ENCODE measurements at regions not wholly inside any gene's neighbourhood (a gene's known extent, or its start where the extent isn't known, plus 50 kb on each side); places are given as distances from the start of the nearest gene placed in this dataset.

DNA sequence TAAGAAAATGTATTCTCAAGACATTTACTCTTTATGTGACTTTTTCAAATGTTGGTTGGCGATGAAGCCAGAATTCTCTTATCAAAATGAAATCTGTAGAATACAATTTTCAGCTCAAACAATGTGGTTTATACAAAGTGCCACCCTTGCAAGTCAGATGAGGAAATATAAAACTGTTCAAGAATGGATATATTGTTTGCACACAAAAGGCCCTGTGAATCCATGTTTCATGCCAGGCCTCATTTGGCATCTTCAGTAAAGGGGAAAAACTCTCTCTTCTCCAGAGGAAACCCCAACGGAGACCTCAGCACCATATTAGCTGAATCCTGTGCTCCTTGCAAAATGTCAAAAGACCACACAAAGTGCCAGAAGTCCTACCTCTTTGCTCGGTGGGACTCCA lies 310.4 kb downstream of the RRAGC start:
- no peaks in the 10 kb centered on the region for H3K36me3 ChIP-seq (ENCODE audit: control insufficient read depth, low read length)
- no peaks in the 10 kb centered on the region for H3K9me2 ChIP-seq (replicated peaks; ENCODE audit: control insufficient read depth, low read length)

DNA sequence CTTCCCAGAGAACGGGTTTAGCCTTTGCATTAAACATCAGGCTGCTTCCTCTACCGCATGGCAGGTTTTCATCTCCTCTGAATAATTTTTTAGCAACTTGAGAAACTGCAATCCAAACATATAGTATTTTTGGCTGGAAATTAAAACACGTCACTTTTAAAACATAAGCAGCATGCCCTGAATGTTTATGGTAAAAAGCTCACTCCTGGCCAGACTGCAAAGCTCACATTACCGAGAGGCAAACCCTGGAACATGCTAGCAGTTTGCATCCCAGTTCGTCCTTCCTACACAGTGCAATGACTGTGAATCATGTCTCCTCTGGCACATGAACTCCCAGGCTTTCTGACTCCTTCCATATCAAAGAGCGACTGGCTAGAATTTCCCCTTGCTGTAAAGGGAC lies 312.3 kb downstream of the RRAGC start:
- Histone ChIP-seq H3K79me2 (ENCODE audit: control insufficient read depth, low read length) (no peaks in the 10 kb centered on the region), H3K27ac (ENCODE audit: low read depth, low read length) (no peak overlapping the region), H3K27me3 (ENCODE audit: control insufficient read depth, low read length) (peaks cover 17% of the 10 kb centered on the region; the same call in 1 of the 2 replicates), H3F3A (ENCODE audit: control insufficient read depth, insufficient read depth) (no peaks in the 10 kb centered on the region), H3K4me3 (ENCODE audit: low read length) (no peak overlapping the region), H3K36me3 (ENCODE audit: control insufficient read depth, low read length) (no peaks in the 10 kb centered on the region), H3K4me1 (ENCODE audit: control insufficient read depth, low read length) (no peaks in the 10 kb centered on the region), H3K9me3 (ENCODE audit: control insufficient read depth, insufficient read depth, low read length) (no peaks in the 10 kb centered on the region), H3K4me2 (ENCODE audit: low read length) (no peak overlapping the region), H4K20me1 (ENCODE audit: control insufficient read depth, insufficient read depth, low read depth, low read length) (no peaks in the 10 kb centered on the region), H3K9me2 (replicated peaks; ENCODE audit: control insufficient read depth, low read length) (no peaks in the 10 kb centered on the region)
- TF ChIP-seq, protein P1, sequence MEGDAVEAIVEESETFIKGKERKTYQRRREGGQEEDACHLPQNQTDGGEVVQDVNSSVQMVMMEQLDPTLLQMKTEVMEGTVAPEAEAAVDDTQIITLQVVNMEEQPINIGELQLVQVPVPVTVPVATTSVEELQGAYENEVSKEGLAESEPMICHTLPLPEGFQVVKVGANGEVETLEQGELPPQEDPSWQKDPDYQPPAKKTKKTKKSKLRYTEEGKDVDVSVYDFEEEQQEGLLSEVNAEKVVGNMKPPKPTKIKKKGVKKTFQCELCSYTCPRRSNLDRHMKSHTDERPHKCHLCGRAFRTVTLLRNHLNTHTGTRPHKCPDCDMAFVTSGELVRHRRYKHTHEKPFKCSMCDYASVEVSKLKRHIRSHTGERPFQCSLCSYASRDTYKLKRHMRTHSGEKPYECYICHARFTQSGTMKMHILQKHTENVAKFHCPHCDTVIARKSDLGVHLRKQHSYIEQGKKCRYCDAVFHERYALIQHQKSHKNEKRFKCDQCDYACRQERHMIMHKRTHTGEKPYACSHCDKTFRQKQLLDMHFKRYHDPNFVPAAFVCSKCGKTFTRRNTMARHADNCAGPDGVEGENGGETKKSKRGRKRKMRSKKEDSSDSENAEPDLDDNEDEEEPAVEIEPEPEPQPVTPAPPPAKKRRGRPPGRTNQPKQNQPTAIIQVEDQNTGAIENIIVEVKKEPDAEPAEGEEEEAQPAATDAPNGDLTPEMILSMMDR (IDR thresholded peaks at IDR 0.05; ENCODE audit: low read depth, low read length, poor library complexity, severe bottlenecking) = no peak
- TF ChIP-seq EZH2phosphoT487 (IDR thresholded peaks at IDR 0.05; ENCODE audit: borderline replicate concordance, low read length) = no peak

More for the DNA sequence above, 310.4 kb downstream of the RRAGC start:
- H3F3A ChIP-seq (ENCODE audit: control insufficient read depth, insufficient read depth) = no peaks in the 10 kb centered on the region
- no peaks in the 10 kb centered on the region for H3K9me3 ChIP-seq (ENCODE audit: control insufficient read depth, insufficient read depth, low read length)
- no peaks in the 10 kb centered on the region for H3K79me2 ChIP-seq (ENCODE audit: control insufficient read depth, low read length)
- no peaks in the 10 kb centered on the region for H4K20me1 ChIP-seq (ENCODE audit: control insufficient read depth, insufficient read depth, low read depth, low read length)
- no peak overlapping the region for H3K4me3 ChIP-seq (ENCODE audit: low read length)
- H3K4me1 ChIP-seq (ENCODE audit: control insufficient read depth, low read length) = no peaks in the 10 kb centered on the region
- H3K27ac ChIP-seq (ENCODE audit: low read depth, low read length) = no peak overlapping the region
- H3K4me2 ChIP-seq (ENCODE audit: low read length) = no peak overlapping the region
- peaks cover 17% of the 10 kb centered on the region; the same call in 1 of the 2 replicates for H3K27me3 ChIP-seq (ENCODE audit: control insufficient read depth, low read length)
- TF ChIP-seq, protein P1 (IDR thresholded peaks at IDR 0.05; ENCODE audit: low read depth, low read length, poor library complexity, severe bottlenecking) = no peak

DNA sequence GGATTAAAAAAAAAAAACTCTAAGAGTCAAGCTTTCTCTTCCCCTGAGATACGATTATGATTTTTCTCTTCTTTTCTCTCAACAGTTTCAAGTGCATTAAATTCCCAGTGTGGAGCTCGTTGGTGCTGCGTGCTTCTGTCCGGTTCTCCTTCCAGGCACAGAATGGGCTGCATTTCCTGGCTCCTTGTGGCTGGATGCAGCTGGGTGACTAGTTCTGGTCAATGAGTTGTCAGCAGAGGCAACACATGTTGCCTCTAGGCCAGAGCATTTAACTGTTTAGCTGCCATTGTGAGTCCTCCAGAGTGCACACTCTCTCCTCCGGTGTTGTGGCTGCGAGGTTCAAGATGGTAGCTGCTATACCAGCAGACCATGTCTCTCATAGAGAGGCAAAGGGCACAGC lies 312.9 kb downstream of the RRAGC start:
- Histone ChIP-seq H3K27me3 (ENCODE audit: control insufficient read depth, low read length) (peaks cover 17% of the 10 kb centered on the region; the same call in 1 of the 2 replicates), H3K4me2 (ENCODE audit: low read length) (no peak overlapping the region), H3K4me1 (ENCODE audit: control insufficient read depth, low read length) (no peaks in the 10 kb centered on the region), H3K9me2 (replicated peaks; ENCODE audit: control insufficient read depth, low read length) (no peaks in the 10 kb centered on the region), H3K9me3 (ENCODE audit: control insufficient read depth, insufficient read depth, low read length) (no peaks in the 10 kb centered on the region), H3K27ac (ENCODE audit: low read depth, low read length) (no peak overlapping the region), H3K79me2 (ENCODE audit: control insufficient read depth, low read length) (no peaks in the 10 kb centered on the region), H3F3A (ENCODE audit: control insufficient read depth, insufficient read depth) (no peaks in the 10 kb centered on the region), H3K36me3 (ENCODE audit: control insufficient read depth, low read length) (no peaks in the 10 kb centered on the region), H3K4me3 (ENCODE audit: low read length) (no peak overlapping the region), H4K20me1 (ENCODE audit: control insufficient read depth, insufficient read depth, low read depth, low read length) (no peaks in the 10 kb centered on the region)
- TF ChIP-seq, protein P1 (IDR thresholded peaks at IDR 0.05; ENCODE audit: low read depth, low read length, poor library complexity, severe bottlenecking) = no peak
- no peak for TF ChIP-seq EZH2phosphoT487 (IDR thresholded peaks at IDR 0.05; ENCODE audit: borderline replicate concordance, low read length)

DNA sequence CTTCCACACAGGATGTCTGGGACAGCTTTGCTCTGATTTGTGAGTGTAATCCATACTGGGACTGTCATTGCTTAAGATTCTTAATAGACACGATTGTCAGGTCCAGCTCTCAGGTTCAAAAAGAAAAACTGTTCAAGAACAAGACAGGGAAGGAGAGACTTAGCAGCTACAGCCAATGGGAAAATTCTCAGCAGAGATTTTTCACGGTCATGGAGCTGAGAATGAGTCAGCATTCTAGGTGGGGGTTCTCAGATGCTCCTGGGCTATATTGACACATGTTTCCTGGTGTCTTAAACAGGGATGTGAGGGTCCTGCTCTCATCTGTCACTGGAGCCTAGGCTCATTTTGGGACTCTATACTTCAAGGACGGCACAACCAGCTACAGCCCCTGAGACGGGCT lies 318.3 kb downstream of the RRAGC start:
- H3K9me2 ChIP-seq (replicated peaks; ENCODE audit: control insufficient read depth, low read length) = no peaks in the 10 kb centered on the region
- no peak overlapping the region for H3K27ac ChIP-seq (ENCODE audit: low read depth, low read length)
- peaks cover 6% of the 10 kb centered on the region; the same call in 1 of the 2 replicates for H3K4me1 ChIP-seq (ENCODE audit: control insufficient read depth, low read length)
- H3F3A ChIP-seq (ENCODE audit: control insufficient read depth, insufficient read depth) = no peaks in the 10 kb centered on the region
- no peaks in the 10 kb centered on the region for H3K79me2 ChIP-seq (ENCODE audit: control insufficient read depth, low read length)
- no peaks in the 10 kb centered on the region for H3K36me3 ChIP-seq (ENCODE audit: control insufficient read depth, low read length)
- H4K20me1 ChIP-seq (ENCODE audit: control insufficient read depth, insufficient read depth, low read depth, low read length) = no peaks in the 10 kb centered on the region
- H3K4me2 ChIP-seq (ENCODE audit: low read length) = no peak overlapping the region
- H3K9me3 ChIP-seq (ENCODE audit: control insufficient read depth, insufficient read depth, low read length) = no peaks in the 10 kb centered on the region
- TF ChIP-seq, protein P1 (IDR thresholded peaks at IDR 0.05; ENCODE audit: low read depth, low read length, poor library complexity, severe bottlenecking) = no peak
- no peak for TF ChIP-seq EZH2phosphoT487 (IDR thresholded peaks at IDR 0.05; ENCODE audit: borderline replicate concordance, low read length)
- no peak overlapping the region for H3K4me3 ChIP-seq (ENCODE audit: low read length)
- H3K27me3 ChIP-seq (ENCODE audit: control insufficient read depth, low read length) = peaks cover 21% of the 10 kb centered on the region

All from DOHH2 (cell line).